Cardiac fibroblast (primary cell): ENCODE measurements at regions not wholly inside any gene's neighbourhood (a gene's known extent, or its start where the extent isn't known, plus 50 kb on each side); places are given as distances from the start of the nearest gene placed in this dataset.

Experiments used
- DNase-seq, 2 donors: peaks; one replicate each; pipeline versions ENCODE4 v3.0.0 to v3.0.0-alpha.2; 2010; ENCODE audit warnings: low read depth in 2 of 2
- H3K4me3 ChIP-seq, 2 donors: replicated peaks in 1 of 2; 1 replicate in 1 of 2; 2 replicates in 1 of 2; pipeline ENCODE4 v1.5.1; 2011; ENCODE audit warnings: low read depth in 2 of 2, low read length in 2 of 2, mild to moderate bottlenecking in 2 of 2, moderate library complexity in 1 of 2
- TF ChIP-seq, protein P1 (sequence below): IDR thresholded peaks from one replicate; pipeline ENCODE4 v1.5.1; 2011; ENCODE audit warnings: low read depth, mild to moderate bottlenecking, low read length, inconsistent platforms

DNA sequence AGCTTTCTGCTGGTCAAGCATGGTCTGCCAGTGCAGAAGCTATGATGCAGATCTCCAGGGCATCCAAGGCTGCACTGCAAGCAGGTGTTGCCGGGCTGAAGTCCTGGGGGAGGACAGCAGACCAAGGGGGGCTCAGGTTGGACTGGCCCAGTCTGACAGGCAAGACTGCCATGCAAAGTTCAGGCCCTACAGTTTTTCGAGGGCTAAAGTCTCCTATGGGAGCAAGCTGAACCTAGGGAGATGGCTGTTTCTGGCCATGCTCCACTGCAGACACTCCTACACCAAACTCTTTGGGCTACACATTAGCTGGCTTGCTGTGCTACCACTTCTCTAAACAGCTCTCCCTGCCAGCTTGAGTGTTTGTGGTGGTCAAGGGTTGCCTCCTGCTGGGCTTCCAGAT lies 130.0 kb upstream of the SYNCRIP start:
- no peak for DNase-seq
- TF ChIP-seq, protein P1, sequence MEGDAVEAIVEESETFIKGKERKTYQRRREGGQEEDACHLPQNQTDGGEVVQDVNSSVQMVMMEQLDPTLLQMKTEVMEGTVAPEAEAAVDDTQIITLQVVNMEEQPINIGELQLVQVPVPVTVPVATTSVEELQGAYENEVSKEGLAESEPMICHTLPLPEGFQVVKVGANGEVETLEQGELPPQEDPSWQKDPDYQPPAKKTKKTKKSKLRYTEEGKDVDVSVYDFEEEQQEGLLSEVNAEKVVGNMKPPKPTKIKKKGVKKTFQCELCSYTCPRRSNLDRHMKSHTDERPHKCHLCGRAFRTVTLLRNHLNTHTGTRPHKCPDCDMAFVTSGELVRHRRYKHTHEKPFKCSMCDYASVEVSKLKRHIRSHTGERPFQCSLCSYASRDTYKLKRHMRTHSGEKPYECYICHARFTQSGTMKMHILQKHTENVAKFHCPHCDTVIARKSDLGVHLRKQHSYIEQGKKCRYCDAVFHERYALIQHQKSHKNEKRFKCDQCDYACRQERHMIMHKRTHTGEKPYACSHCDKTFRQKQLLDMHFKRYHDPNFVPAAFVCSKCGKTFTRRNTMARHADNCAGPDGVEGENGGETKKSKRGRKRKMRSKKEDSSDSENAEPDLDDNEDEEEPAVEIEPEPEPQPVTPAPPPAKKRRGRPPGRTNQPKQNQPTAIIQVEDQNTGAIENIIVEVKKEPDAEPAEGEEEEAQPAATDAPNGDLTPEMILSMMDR, result no peak

DNA sequence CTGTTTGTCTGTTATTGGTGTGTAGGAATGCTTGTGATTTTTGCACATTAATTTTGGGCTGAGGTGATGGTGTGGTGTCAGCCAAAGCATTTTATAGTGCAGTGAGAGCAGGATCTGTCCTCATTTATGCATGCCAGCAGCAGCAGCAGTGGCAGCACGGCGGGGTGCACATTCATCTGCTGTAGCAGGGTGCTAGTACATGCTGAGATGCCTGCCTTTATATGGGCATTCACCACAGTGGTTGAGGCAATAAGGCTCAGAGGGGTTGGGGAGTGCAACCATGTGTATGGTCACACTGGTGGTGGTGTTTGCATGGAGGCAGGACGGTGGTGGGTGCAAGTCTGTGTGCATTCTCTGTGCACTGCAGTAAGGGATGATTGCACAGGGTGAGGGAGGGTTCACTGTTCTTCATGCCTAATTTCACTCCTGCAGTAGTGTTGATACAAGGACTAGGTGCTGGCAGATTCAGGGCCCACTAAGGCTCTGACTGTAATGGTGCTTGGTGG lies 129.3 kb upstream of the SYNCRIP start:
- TF ChIP-seq, protein P1, result no peak
- no peak overlapping the region for H3K4me3 ChIP-seq
- DNase-seq, result no peak

More for the DNA sequence above, 130.0 kb upstream of the SYNCRIP start:
- H3K4me3 ChIP-seq, result no peak overlapping the region

DNA sequence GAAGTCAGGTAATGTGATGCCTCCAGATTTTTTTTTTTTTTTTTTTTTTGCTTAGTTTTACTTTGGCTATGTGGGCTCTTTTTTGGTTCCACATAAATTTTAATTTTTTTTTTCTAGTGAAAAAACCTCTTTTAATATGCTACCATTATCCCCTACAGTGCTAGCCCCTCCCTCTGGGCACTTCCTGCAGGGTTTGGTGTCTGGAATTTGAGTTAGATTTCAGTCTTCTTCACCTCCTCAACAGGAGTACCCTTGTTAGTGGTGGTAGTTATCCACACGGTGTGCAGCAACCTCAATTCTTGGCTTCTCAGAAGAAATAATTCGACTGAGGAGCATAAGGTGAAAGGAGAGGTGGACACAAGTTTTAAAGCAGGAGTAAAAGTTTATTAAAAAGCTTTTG lies 128.8 kb upstream of the SYNCRIP start:
- no peak overlapping the region for H3K4me3 ChIP-seq
- TF ChIP-seq, protein P1, result no peak
- no peak for DNase-seq

- TF ChIP-seq, protein P1, result no peak
- no peak overlapping the region for H3K4me3 ChIP-seq
- DNase-seq, result peak; percentile 28 to 38
Measured at GRCh38 chr6:85764844-85765243, 122.2 kb upstream of the SYNCRIP start.

DNA sequence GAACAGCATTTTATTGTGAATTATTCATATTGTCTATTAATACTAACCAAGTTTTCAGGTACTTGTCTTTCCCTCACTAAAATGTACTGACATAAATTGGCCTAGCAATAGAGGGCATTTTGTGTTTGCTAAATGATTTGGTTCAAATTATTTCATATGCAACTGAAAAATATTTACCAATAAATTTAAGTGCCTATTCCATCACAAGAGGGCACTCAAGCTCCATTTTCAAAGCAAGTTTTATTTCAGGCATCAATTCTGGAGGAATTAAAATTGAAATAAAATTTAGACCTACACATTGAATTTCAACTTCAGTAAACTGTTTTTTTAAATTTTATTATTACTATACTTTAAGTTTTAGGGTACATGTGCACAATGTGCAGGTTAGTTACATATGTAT lies 114.3 kb upstream of the SYNCRIP start:
- TF ChIP-seq, protein P1, result peak; percentile 37
- no peak overlapping the region for H3K4me3 ChIP-seq
- DNase-seq, result peak; percentile 51 to 59

- no peak for DNase-seq
- TF ChIP-seq, protein P1, result no peak
- H3K4me3 ChIP-seq, result no peak overlapping the region
Measured at GRCh38 chr6:85754894-85755293, 112.2 kb upstream of the SYNCRIP start.

DNA sequence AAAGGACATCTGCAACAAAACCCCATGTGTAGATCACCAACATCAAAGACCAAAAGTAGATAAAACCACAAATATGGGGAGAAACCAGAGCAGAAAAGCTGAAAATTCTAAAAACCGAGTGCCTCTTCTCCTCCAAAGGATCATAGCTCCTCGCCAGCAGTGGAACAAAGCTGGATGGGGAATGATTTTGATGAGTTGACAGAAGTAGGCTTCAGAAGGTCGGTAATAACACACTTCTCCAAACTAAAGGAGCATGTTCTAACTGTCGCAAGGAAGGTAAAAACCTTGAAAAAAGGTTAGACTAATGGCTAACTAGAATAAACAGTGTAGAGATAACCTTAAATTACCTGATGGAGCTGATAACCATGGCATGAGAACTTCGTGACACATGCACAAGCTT lies 109.9 kb upstream of the SYNCRIP start:
- TF ChIP-seq, protein P1, result no peak
- no peak overlapping the region for H3K4me3 ChIP-seq
- DNase-seq, result no peak
